HEK293T (cell line): ENCODE measurements at regions not wholly inside any gene's neighbourhood (a gene's known extent, or its start where the extent isn't known, plus 50 kb on each side); places are given as distances from the start of the nearest gene placed in this dataset.

Experiments
- ARNT ChIP-seq: fragments of 450-650 bp; IDR thresholded peaks from 2 replicates; pipeline ENCODE4 v1.6.1; 2017; ENCODE audit warnings: mild to moderate bottlenecking
- BHLHE40 ChIP-seq: fragments of 450-650 bp; IDR thresholded peaks from 2 replicates; pipeline ENCODE4 v1.6.1; 2016; ENCODE audit warnings: mild to moderate bottlenecking, moderate library complexity, borderline replicate concordance
- ELF4 ChIP-seq: fragments of 450-650 bp; IDR thresholded peaks from 2 replicates; pipeline ENCODE4 v1.6.1; 2017; ENCODE audit warnings: antibody characterized with exemption
- FOXA1 ChIP-seq: fragments of 450-650 bp; IDR thresholded peaks from 2 replicates; pipeline ENCODE4 v1.6.1; 2016; ENCODE audit warnings: mild to moderate bottlenecking
- FOXK2 ChIP-seq: fragments of 450-650 bp; IDR thresholded peaks from 2 replicates; pipeline ENCODE4 v1.6.1; 2016; ENCODE audit warnings: mild to moderate bottlenecking
- FOXM1 ChIP-seq: fragments of 450-650 bp; IDR thresholded peaks from 2 replicates; pipeline ENCODE4 v1.6.1; 2017; ENCODE audit warnings: mild to moderate bottlenecking, borderline replicate concordance
- HDGF ChIP-seq: fragments of 450-650 bp; IDR thresholded peaks from 2 replicates; pipeline ENCODE4 v1.6.1; 2017; ENCODE audit warnings: antibody characterized with exemption, borderline replicate concordance
- LEF1 ChIP-seq: fragments of 450-650 bp; IDR thresholded peaks from 2 replicates; pipeline ENCODE4 v1.6.1; 2017; ENCODE audit warnings: mild to moderate bottlenecking, borderline replicate concordance
- SP1 ChIP-seq: fragments of 450-650 bp; IDR thresholded peaks from 2 replicates; pipeline ENCODE4 v1.6.1; 2017
- ZNF384 ChIP-seq: fragments of 450-650 bp; IDR thresholded peaks from 2 replicates; pipeline ENCODE4 v1.6.1; 2016

- TF ChIP-seq ELF4: no peak
- TF ChIP-seq LEF1: no peak
- TF ChIP-seq SP1: no peak
- no peak for TF ChIP-seq FOXA1
- TF ChIP-seq HDGF: no peak
- no peak for TF ChIP-seq BHLHE40
- no peak for TF ChIP-seq FOXM1
- no peak for TF ChIP-seq ARNT
- no peak for TF ChIP-seq ZNF384
- no peak for TF ChIP-seq FOXK2
Observed at GRCh38 chr12:127381681-127382080, 885.3 kb upstream of the TMEM132C start.
